ENCODE measurements at regions not wholly inside any gene's neighbourhood (a gene's known extent, or its start where the extent isn't known, plus 50 kb on each side); places are given as distances from the start of the nearest gene placed in this dataset.

DNA sequence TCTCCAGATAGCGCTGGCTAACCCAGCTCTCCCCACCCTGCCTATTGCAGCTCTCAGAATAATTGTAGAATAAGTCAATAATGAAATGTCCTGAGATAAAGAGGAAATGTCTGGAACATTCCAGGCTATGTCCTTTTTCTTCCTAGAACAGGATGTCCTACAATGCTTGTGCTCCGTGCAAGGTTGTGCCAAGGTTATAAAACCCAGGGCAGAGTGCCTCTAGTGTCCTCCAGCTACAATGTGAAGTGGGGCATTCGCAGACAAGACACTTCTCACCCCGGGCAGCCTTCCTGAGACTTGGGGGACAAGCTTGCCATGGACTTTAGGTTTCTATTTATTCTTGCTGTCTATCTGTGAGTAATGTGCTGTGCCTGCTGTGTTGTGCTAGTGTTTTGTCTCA lies 900.6 kb downstream of the TUSC7 start:
- Histone ChIP-seq H3K9ac (ENCODE audit: low read length in 5 of 5) (no peak overlapping the region), H3K4me1 (ENCODE audit: control insufficient read depth in 5 of 5, insufficient read depth in 5 of 5, low read length in 5 of 5) (peaks cover 0 to 6% (median 0%) of the 10 kb centered on the region in 5 donors), H3K27ac (ENCODE audit: low read depth, low read length) (no peak overlapping the region), H3K9me3 (ENCODE audit: control insufficient read depth in 5 of 5, low read length in 5 of 5) (peaks cover 0 to 4% (median 0%) of the 10 kb centered on the region in 5 donors), H3K4me3 (ENCODE audit: low read depth in 1 of 5, low read length in 5 of 5) (no peak overlapping the region), H3K27me3 (ENCODE audit: control insufficient read depth in 5 of 5, insufficient read depth in 4 of 5, low read length in 5 of 5) (no peaks in the 10 kb centered on the region), H3K36me3 (ENCODE audit: control insufficient read depth in 5 of 5, insufficient read depth in 5 of 5, low read length in 5 of 5) (no peaks in the 10 kb centered on the region)

GRCh38 chr3:117611211-117611610 lies 901.6 kb downstream of the TUSC7 start:
- no peak overlapping the region for H3K27ac ChIP-seq (ENCODE audit: low read depth, low read length)
- peaks cover 0 to 4% (median 0%) of the 10 kb centered on the region in 5 donors for H3K9me3 ChIP-seq (ENCODE audit: control insufficient read depth in 5 of 5, low read length in 5 of 5)
- H3K4me1 ChIP-seq (ENCODE audit: control insufficient read depth in 5 of 5, insufficient read depth in 5 of 5, low read length in 5 of 5), result peaks cover 0 to 6% (median 0%) of the 10 kb centered on the region in 5 donors
- H3K36me3 ChIP-seq (ENCODE audit: control insufficient read depth in 5 of 5, insufficient read depth in 5 of 5, low read length in 5 of 5), result no peaks in the 10 kb centered on the region
- H3K4me3 ChIP-seq (ENCODE audit: low read depth in 1 of 5, low read length in 5 of 5), result no peak overlapping the region
- H3K9ac ChIP-seq (ENCODE audit: low read length in 5 of 5), result no peak overlapping the region
- no peaks in the 10 kb centered on the region for H3K27me3 ChIP-seq (ENCODE audit: control insufficient read depth in 5 of 5, insufficient read depth in 4 of 5, low read length in 5 of 5)

GRCh38 chr3:117616227-117616626 lies 906.6 kb downstream of the TUSC7 start:
- no peak overlapping the region for H3K9ac ChIP-seq (ENCODE audit: low read length in 5 of 5)
- no peaks in the 10 kb centered on the region for H3K9me3 ChIP-seq (ENCODE audit: control insufficient read depth in 5 of 5, low read length in 5 of 5)
- no peaks in the 10 kb centered on the region for H3K36me3 ChIP-seq (ENCODE audit: control insufficient read depth in 5 of 5, insufficient read depth in 5 of 5, low read length in 5 of 5)
- H3K27ac ChIP-seq (ENCODE audit: low read depth, low read length), result no peak overlapping the region
- H3K4me1 ChIP-seq (ENCODE audit: control insufficient read depth in 5 of 5, insufficient read depth in 5 of 5, low read length in 5 of 5), result no peaks in the 10 kb centered on the region
- H3K4me3 ChIP-seq (ENCODE audit: low read depth in 1 of 5, low read length in 5 of 5), result no peak overlapping the region
- no peaks in the 10 kb centered on the region for H3K27me3 ChIP-seq (ENCODE audit: control insufficient read depth in 5 of 5, insufficient read depth in 4 of 5, low read length in 5 of 5)

DNA sequence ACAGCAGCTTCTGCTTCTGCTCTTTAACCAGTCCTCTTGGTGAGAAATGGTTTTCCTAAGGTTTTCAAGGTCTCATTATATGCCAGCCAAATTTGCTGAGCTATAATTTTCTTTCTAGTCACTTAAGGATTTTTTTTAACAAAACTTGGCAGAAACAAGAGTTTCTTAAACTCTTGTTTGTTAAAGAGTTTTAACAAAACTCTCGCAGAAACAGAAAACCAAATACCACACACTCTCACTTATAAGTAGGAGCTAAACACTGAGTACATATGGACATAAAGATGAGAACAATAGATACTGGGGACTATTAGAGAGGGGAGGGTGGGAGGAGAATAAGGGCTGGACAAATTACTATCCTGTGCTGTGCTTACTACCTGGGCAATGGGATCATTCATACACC lies 908.3 kb downstream of the TUSC7 start:
- no peak overlapping the region for H3K27ac ChIP-seq (ENCODE audit: low read depth, low read length)
- no peaks in the 10 kb centered on the region for H3K36me3 ChIP-seq (ENCODE audit: control insufficient read depth in 5 of 5, insufficient read depth in 5 of 5, low read length in 5 of 5)
- no peaks in the 10 kb centered on the region for H3K27me3 ChIP-seq (ENCODE audit: control insufficient read depth in 5 of 5, insufficient read depth in 4 of 5, low read length in 5 of 5)
- no peak overlapping the region for H3K4me3 ChIP-seq (ENCODE audit: low read depth in 1 of 5, low read length in 5 of 5)
- H3K4me1 ChIP-seq (ENCODE audit: control insufficient read depth in 5 of 5, insufficient read depth in 5 of 5, low read length in 5 of 5), result peaks cover 0 to 10% (median 5%) of the 10 kb centered on the region in 5 donors
- H3K9ac ChIP-seq (ENCODE audit: low read length in 5 of 5), result no peak overlapping the region
- no peaks in the 10 kb centered on the region for H3K9me3 ChIP-seq (ENCODE audit: control insufficient read depth in 5 of 5, low read length in 5 of 5)

DNA sequence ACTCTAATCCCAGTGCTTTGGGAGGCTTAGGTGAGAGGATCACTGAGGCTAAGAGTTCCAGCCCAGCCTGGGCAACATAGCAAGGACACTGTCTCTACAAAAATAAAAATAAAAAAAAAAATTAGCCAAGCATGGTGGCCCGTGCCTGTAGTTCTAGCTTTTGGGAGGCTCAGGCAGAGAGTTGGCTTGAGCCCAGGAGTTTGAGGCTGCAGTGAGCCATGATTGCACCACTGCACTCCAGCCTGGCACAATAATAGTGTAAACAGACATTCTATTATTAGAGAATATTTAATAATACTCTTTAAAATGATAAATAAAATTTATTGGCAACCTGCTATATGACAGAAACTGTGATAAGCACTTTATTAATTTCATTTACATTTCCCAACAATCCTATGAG lies 908.9 kb downstream of the TUSC7 start:
- Histone ChIP-seq H3K27me3 (ENCODE audit: control insufficient read depth in 5 of 5, insufficient read depth in 4 of 5, low read length in 5 of 5) (no peaks in the 10 kb centered on the region), H3K4me1 (ENCODE audit: control insufficient read depth in 5 of 5, insufficient read depth in 5 of 5, low read length in 5 of 5) (peaks cover 0 to 10% (median 6%) of the 10 kb centered on the region in 5 donors), H3K4me3 (ENCODE audit: low read depth in 1 of 5, low read length in 5 of 5) (no peak overlapping the region), H3K9ac (ENCODE audit: low read length in 5 of 5) (no peak overlapping the region), H3K9me3 (ENCODE audit: control insufficient read depth in 5 of 5, low read length in 5 of 5) (no peaks in the 10 kb centered on the region), H3K27ac (ENCODE audit: low read depth, low read length) (no peak overlapping the region), H3K36me3 (ENCODE audit: control insufficient read depth in 5 of 5, insufficient read depth in 5 of 5, low read length in 5 of 5) (no peaks in the 10 kb centered on the region)

DNA sequence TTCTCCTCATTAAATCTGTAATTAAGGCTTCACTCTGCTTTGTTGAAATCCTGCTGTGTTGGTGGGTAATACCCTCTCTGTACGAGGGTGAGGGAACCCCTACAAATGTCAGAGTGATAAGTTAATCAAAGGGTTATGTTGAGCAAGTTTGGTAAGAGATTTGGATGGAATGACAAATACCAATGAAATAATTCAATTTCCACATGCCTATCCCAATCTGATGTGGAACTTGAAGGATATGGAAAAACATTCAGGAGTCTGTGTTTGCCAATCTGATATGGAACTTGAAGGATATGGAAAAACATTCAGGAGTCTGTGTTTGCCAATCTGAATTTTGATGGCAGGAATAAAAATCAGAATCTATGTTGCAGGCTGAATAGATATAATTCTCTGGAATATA lies 910.2 kb downstream of the TUSC7 start:
- Histone ChIP-seq H3K9ac (ENCODE audit: low read length in 5 of 5) (no peak overlapping the region), H3K36me3 (ENCODE audit: control insufficient read depth in 5 of 5, insufficient read depth in 5 of 5, low read length in 5 of 5) (no peaks in the 10 kb centered on the region), H3K4me1 (ENCODE audit: control insufficient read depth in 5 of 5, insufficient read depth in 5 of 5, low read length in 5 of 5) (peaks cover 0 to 10% (median 6%) of the 10 kb centered on the region in 5 donors), H3K27ac (ENCODE audit: low read depth, low read length) (no peak overlapping the region), H3K4me3 (ENCODE audit: low read depth in 1 of 5, low read length in 5 of 5) (no peak overlapping the region), H3K27me3 (ENCODE audit: control insufficient read depth in 5 of 5, insufficient read depth in 4 of 5, low read length in 5 of 5) (no peaks in the 10 kb centered on the region), H3K9me3 (ENCODE audit: control insufficient read depth in 5 of 5, low read length in 5 of 5) (no peaks in the 10 kb centered on the region)

GRCh38 chr3:117622171-117622841 lies 912.7 kb downstream of the TUSC7 start:
- Histone ChIP-seq H3K9me3 (ENCODE audit: control insufficient read depth in 5 of 5, low read length in 5 of 5) (no peaks in the 10 kb centered on the region), H3K27ac (ENCODE audit: low read depth, low read length) (no peak overlapping the region), H3K27me3 (ENCODE audit: control insufficient read depth in 5 of 5, insufficient read depth in 4 of 5, low read length in 5 of 5) (no peaks in the 10 kb centered on the region), H3K9ac (ENCODE audit: low read length in 5 of 5) (no peak overlapping the region), H3K4me3 (ENCODE audit: low read depth in 1 of 5, low read length in 5 of 5) (no peak overlapping the region), H3K4me1 (ENCODE audit: control insufficient read depth in 5 of 5, insufficient read depth in 5 of 5, low read length in 5 of 5) (peaks cover 0 to 10% (median 6%) of the 10 kb centered on the region in 5 donors), H3K36me3 (ENCODE audit: control insufficient read depth in 5 of 5, insufficient read depth in 5 of 5, low read length in 5 of 5) (no peaks in the 10 kb centered on the region)

GRCh38 chr3:117624424-117624823 lies 914.8 kb downstream of the TUSC7 start:
- H3K27me3 ChIP-seq (ENCODE audit: control insufficient read depth in 5 of 5, insufficient read depth in 4 of 5, low read length in 5 of 5), result no peaks in the 10 kb centered on the region
- peaks cover 0 to 22% (median 11%) of the 10 kb centered on the region in 5 donors for H3K4me1 ChIP-seq (ENCODE audit: control insufficient read depth in 5 of 5, insufficient read depth in 5 of 5, low read length in 5 of 5)
- no peak overlapping the region for H3K4me3 ChIP-seq (ENCODE audit: low read depth in 1 of 5, low read length in 5 of 5)
- H3K27ac ChIP-seq (ENCODE audit: low read depth, low read length), result no peak overlapping the region
- no peaks in the 10 kb centered on the region for H3K9me3 ChIP-seq (ENCODE audit: control insufficient read depth in 5 of 5, low read length in 5 of 5)
- H3K36me3 ChIP-seq (ENCODE audit: control insufficient read depth in 5 of 5, insufficient read depth in 5 of 5, low read length in 5 of 5), result no peaks in the 10 kb centered on the region
- no peak overlapping the region for H3K9ac ChIP-seq (ENCODE audit: low read length in 5 of 5)

DNA sequence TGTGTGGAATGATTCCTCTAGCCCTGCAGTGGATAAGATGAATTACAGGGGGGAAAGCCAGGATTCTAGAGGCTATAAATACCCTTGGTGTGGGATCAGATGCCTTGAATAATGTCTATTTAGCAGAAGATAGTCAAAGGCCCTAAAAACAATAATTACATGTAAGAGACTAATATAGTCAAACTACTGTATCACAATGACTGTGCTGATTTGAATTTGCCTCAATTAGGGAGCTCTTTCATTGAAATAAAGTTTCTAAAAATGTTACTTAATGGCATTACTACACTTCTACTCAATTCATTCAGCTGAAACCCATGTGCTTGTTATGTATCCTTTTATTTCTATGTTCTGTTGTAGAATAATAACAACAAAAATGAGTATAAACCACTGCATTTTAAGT lies 915.6 kb downstream of the TUSC7 start:
- Histone ChIP-seq H3K36me3 (ENCODE audit: control insufficient read depth in 5 of 5, insufficient read depth in 5 of 5, low read length in 5 of 5) (no peaks in the 10 kb centered on the region), H3K9me3 (ENCODE audit: control insufficient read depth in 5 of 5, low read length in 5 of 5) (no peaks in the 10 kb centered on the region), H3K4me3 (ENCODE audit: low read depth in 1 of 5, low read length in 5 of 5) (no peak overlapping the region), H3K4me1 (ENCODE audit: control insufficient read depth in 5 of 5, insufficient read depth in 5 of 5, low read length in 5 of 5) (peaks cover 0 to 23% (median 11%) of the 10 kb centered on the region in 5 donors), H3K27ac (ENCODE audit: low read depth, low read length) (no peak overlapping the region), H3K9ac (ENCODE audit: low read length in 5 of 5) (no peak overlapping the region), H3K27me3 (ENCODE audit: control insufficient read depth in 5 of 5, insufficient read depth in 4 of 5, low read length in 5 of 5) (no peaks in the 10 kb centered on the region)

- Histone ChIP-seq H3K9me3 (ENCODE audit: control insufficient read depth in 5 of 5, low read length in 5 of 5) (no peaks in the 10 kb centered on the region), H3K4me1 (ENCODE audit: control insufficient read depth in 5 of 5, insufficient read depth in 5 of 5, low read length in 5 of 5) (peaks cover 0 to 23% (median 11%) of the 10 kb centered on the region in 5 donors), H3K27ac (ENCODE audit: low read depth, low read length) (no peak overlapping the region), H3K9ac (ENCODE audit: low read length in 5 of 5) (no peak overlapping the region), H3K27me3 (ENCODE audit: control insufficient read depth in 5 of 5, insufficient read depth in 4 of 5, low read length in 5 of 5) (no peaks in the 10 kb centered on the region), H3K4me3 (ENCODE audit: low read depth in 1 of 5, low read length in 5 of 5) (no peak overlapping the region), H3K36me3 (ENCODE audit: control insufficient read depth in 5 of 5, insufficient read depth in 5 of 5, low read length in 5 of 5) (no peaks in the 10 kb centered on the region)
Measured at GRCh38 chr3:117626577-117626976, 917.0 kb downstream of the TUSC7 start.

Data from subcutaneous abdominal adipose tissue (tissue), 5 donors.